Neural cell (in vitro differentiated cells): ENCODE measurements at regions not wholly inside any gene's neighbourhood (a gene's known extent, or its start where the extent isn't known, plus 50 kb on each side); places are given as distances from the start of the nearest gene placed in this dataset.

Source experiments
- H2AFZ ChIP-seq: fragments of 200-600, 300-800 bp; sonication (generic), shearing (Covaris generic); 2 replicates; pipeline ENCODE4 v1.6.0; 2014; ENCODE audit warnings: low read depth, mild to moderate bottlenecking, antibody characterized with exemption, low read length, moderate library complexity
- H3F3A ChIP-seq: fragments of 200-600 bp; shearing (Covaris generic); 2 replicates; pipeline ENCODE4 v1.6.1; 2016; ENCODE audit warnings: mild to moderate bottlenecking, moderate library complexity, mixed read lengths, antibody characterized with exemption, low read length; ENCODE audit not compliant: insufficient read depth, poor library complexity, severe bottlenecking
- H3K27ac ChIP-seq: fragments of 200-600, 300-800 bp; sonication (generic), shearing (Covaris generic); 2 replicates; pipeline ENCODE4 v1.5.1; 2014; ENCODE audit warnings: mild to moderate bottlenecking, low read length, moderate library complexity
- H3K27me3 ChIP-seq: fragments of 300-800, 200-600 bp; sonication (generic), shearing (Covaris generic); 2 replicates; pipeline ENCODE4 v1.6.0; 2014; ENCODE audit warnings: mild to moderate bottlenecking, low read depth, low read length, moderate library complexity; ENCODE audit not compliant: insufficient read depth
- H3K36me3 ChIP-seq: fragments of 300-800, 200-600 bp; sonication (generic), shearing (Covaris generic); 2 replicates; pipeline ENCODE4 v1.5.1; 2014; ENCODE audit warnings: mild to moderate bottlenecking, antibody characterized with exemption, low read length, moderate library complexity; ENCODE audit not compliant: insufficient read depth
- H3K4me2 ChIP-seq: fragments of 300-800, 200-600 bp; sonication (generic), shearing (Covaris generic); 2 replicates; pipeline ENCODE4 v1.6.0; 2014; ENCODE audit warnings: mild to moderate bottlenecking, low read length
- H3K4me3 ChIP-seq: fragments of 300-800, 200-600 bp; sonication (generic), shearing (Covaris generic); 2 replicates; pipeline ENCODE4 v1.5.1; 2014; ENCODE audit warnings: mild to moderate bottlenecking, low read length, moderate library complexity
- H3K79me2 ChIP-seq: fragments of 200-600 bp; shearing (Covaris generic); replicated peaks from 2 replicates; pipeline ENCODE4 v1.6.0; 2014; ENCODE audit warnings: mild to moderate bottlenecking, low read length, moderate library complexity; ENCODE audit not compliant: insufficient read depth
- H3K9ac ChIP-seq: fragments of 300-800, 200-600 bp; sonication (generic), shearing (Covaris generic); 2 replicates; pipeline ENCODE4 v1.6.1; 2016; ENCODE audit warnings: mild to moderate bottlenecking, low read length, mixed read lengths
- H3K9me2 ChIP-seq: fragments of 200-600 bp; shearing (Covaris generic); 2 replicates; pipeline ENCODE4 v1.6.1; 2016; ENCODE audit warnings: mild to moderate bottlenecking, low read length, mixed read lengths; ENCODE audit not compliant: insufficient read depth
- H3K9me3 ChIP-seq: fragments of 200-600, 300-800 bp; sonication (generic), shearing (Covaris generic); 2 replicates; pipeline ENCODE4 v1.6.1; 2016; ENCODE audit warnings: mild to moderate bottlenecking, mixed run types, low read length, moderate library complexity, mixed read lengths
- H4K20me1 ChIP-seq: fragments of 200-600 bp; shearing (Covaris generic); 2 replicates; pipeline ENCODE4 v1.6.1; 2016; ENCODE audit warnings: mild to moderate bottlenecking, mixed run types; ENCODE audit not compliant: insufficient read depth
- EP300 ChIP-seq: fragments of 450-650 bp; conservative IDR thresholded peaks from 2 replicates; pipeline ENCODE4 v1.6.1; 2014; ENCODE audit warnings: antibody characterized with exemption, mild to moderate bottlenecking, moderate library complexity; ENCODE audit not compliant: poor library complexity, severe bottlenecking
- EZH2 ChIP-seq: fragments of 200-600, 300-800 bp; shearing (Covaris generic), sonication (generic); IDR thresholded peaks from 2 replicates; pipeline ENCODE4 v1.6.1; 2014; ENCODE audit warnings: antibody characterized with exemption, low read length, borderline replicate concordance, mild to moderate bottlenecking; ENCODE audit not compliant: insufficient read depth, poor library complexity, severe bottlenecking
- MXI1 ChIP-seq: fragments of 450-650 bp; conservative IDR thresholded peaks from 2 replicates; pipeline ENCODE4 v1.6.1; 2014; ENCODE audit warnings: antibody characterized with exemption, mild to moderate bottlenecking; ENCODE audit not compliant: poor library complexity, severe bottlenecking
- POLR2AphosphoS5 ChIP-seq: IDR thresholded peaks from 2 replicates; pipeline ENCODE4 v1.6.1; 2012
- RAD21 ChIP-seq: fragments of 450-650 bp; conservative IDR thresholded peaks from 2 replicates; pipeline ENCODE4 v1.6.1; 2014; ENCODE audit warnings: antibody characterized with exemption, mild to moderate bottlenecking, moderate library complexity
- SMC3 ChIP-seq: fragments of 450-650 bp; conservative IDR thresholded peaks from 2 replicates; pipeline ENCODE4 v1.6.1; 2014; ENCODE audit warnings: antibody characterized with exemption, mild to moderate bottlenecking, moderate library complexity; ENCODE audit not compliant: poor library complexity
- TAF1 ChIP-seq: IDR thresholded peaks from 2 replicates; pipeline ENCODE4 v1.6.1; 2012; ENCODE audit warnings: low read depth
- TF ChIP-seq, protein P1 (sequence below): IDR thresholded peaks from 2 replicates; pipeline ENCODE4 v1.6.1; 2012; ENCODE audit warnings: borderline replicate concordance
- TF ChIP-seq, protein P2 (sequence below): fragments of 450-650 bp; IDR thresholded peaks from 2 replicates; pipeline ENCODE4 v1.5.1; 2014; ENCODE audit warnings: antibody characterized with exemption, mild to moderate bottlenecking, moderate library complexity; ENCODE audit not compliant: poor library complexity, severe bottlenecking

DNA sequence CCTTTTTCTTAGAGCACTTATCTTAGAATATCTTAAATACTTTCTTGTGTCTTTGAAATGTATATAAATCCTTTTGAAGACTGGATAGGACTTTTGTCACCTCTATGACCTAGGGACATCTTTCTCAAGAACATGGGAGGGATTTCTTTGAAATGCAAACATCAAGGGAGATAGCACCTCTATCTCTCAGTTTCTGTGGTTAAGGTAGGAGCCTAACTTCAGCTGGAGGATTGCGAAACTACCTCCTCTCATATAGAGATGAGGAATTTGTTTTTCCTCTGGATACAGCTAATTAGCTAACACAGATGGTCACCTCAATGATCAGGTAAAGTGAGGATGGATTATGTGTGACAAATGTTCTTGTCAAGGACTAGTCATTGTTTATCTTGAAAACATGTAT is 631.3 kb upstream of the IMPG1 start:
- no peaks in the 10 kb centered on the region for H3K27me3 ChIP-seq
- H3K9me3 ChIP-seq: no peaks in the 10 kb centered on the region
- H3K79me2 ChIP-seq: no peaks in the 10 kb centered on the region
- H2AFZ ChIP-seq: no peak overlapping the region
- no peak overlapping the region for H3K27ac ChIP-seq
- no peak overlapping the region for H3K4me3 ChIP-seq
- H3K9me2 ChIP-seq: no peaks in the 10 kb centered on the region
- no peaks in the 10 kb centered on the region for H4K20me1 ChIP-seq
- H3K9ac ChIP-seq: no peak overlapping the region
- no peaks in the 10 kb centered on the region for H3F3A ChIP-seq
- H3K36me3 ChIP-seq: no peaks in the 10 kb centered on the region
- no peak for TF ChIP-seq EZH2
- H3K4me2 ChIP-seq: no peak overlapping the region

DNA sequence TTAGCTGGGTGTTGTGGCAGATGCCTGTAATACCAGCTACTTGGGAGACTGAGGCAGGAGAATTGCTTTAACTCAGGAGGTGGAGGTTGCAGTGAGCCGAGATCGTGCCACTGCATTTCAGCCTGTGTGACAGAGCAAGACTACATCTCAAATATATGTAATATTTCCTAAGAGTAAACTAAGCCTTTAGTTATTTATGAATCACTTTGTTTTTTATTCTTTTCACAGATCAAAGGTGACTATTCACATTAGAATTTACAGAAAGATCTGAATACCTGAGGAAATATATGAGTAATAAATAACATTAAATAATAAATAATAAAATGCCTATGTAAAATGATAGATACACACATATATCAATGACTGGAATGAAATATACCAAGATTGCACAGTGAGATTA is 630.8 kb upstream of the IMPG1 start:
- Histone ChIP-seq H3K4me2 (no peak overlapping the region), H3K9me3 (no peaks in the 10 kb centered on the region), H3K79me2 (no peaks in the 10 kb centered on the region), H3K9ac (no peak overlapping the region), H3K36me3 (no peaks in the 10 kb centered on the region), H3K27ac (no peak overlapping the region), H3K4me3 (no peak overlapping the region), H3K9me2 (no peaks in the 10 kb centered on the region), H2AFZ (no peak overlapping the region), H4K20me1 (no peaks in the 10 kb centered on the region), H3K27me3 (no peaks in the 10 kb centered on the region), H3F3A (no peaks in the 10 kb centered on the region)
- TF ChIP-seq TAF1 (no peak), RAD21 (no peak), SMC3 (no peak), POLR2AphosphoS5 (no peak), MXI1 (no peak), EP300 (no peak), EZH2 (no peak)
- TF ChIP-seq, protein P1, sequence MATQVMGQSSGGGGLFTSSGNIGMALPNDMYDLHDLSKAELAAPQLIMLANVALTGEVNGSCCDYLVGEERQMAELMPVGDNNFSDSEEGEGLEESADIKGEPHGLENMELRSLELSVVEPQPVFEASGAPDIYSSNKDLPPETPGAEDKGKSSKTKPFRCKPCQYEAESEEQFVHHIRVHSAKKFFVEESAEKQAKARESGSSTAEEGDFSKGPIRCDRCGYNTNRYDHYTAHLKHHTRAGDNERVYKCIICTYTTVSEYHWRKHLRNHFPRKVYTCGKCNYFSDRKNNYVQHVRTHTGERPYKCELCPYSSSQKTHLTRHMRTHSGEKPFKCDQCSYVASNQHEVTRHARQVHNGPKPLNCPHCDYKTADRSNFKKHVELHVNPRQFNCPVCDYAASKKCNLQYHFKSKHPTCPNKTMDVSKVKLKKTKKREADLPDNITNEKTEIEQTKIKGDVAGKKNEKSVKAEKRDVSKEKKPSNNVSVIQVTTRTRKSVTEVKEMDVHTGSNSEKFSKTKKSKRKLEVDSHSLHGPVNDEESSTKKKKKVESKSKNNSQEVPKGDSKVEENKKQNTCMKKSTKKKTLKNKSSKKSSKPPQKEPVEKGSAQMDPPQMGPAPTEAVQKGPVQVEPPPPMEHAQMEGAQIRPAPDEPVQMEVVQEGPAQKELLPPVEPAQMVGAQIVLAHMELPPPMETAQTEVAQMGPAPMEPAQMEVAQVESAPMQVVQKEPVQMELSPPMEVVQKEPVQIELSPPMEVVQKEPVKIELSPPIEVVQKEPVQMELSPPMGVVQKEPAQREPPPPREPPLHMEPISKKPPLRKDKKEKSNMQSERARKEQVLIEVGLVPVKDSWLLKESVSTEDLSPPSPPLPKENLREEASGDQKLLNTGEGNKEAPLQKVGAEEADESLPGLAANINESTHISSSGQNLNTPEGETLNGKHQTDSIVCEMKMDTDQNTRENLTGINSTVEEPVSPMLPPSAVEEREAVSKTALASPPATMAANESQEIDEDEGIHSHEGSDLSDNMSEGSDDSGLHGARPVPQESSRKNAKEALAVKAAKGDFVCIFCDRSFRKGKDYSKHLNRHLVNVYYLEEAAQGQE: no peak
- TF ChIP-seq, protein P2, sequence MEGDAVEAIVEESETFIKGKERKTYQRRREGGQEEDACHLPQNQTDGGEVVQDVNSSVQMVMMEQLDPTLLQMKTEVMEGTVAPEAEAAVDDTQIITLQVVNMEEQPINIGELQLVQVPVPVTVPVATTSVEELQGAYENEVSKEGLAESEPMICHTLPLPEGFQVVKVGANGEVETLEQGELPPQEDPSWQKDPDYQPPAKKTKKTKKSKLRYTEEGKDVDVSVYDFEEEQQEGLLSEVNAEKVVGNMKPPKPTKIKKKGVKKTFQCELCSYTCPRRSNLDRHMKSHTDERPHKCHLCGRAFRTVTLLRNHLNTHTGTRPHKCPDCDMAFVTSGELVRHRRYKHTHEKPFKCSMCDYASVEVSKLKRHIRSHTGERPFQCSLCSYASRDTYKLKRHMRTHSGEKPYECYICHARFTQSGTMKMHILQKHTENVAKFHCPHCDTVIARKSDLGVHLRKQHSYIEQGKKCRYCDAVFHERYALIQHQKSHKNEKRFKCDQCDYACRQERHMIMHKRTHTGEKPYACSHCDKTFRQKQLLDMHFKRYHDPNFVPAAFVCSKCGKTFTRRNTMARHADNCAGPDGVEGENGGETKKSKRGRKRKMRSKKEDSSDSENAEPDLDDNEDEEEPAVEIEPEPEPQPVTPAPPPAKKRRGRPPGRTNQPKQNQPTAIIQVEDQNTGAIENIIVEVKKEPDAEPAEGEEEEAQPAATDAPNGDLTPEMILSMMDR: no peak

DNA sequence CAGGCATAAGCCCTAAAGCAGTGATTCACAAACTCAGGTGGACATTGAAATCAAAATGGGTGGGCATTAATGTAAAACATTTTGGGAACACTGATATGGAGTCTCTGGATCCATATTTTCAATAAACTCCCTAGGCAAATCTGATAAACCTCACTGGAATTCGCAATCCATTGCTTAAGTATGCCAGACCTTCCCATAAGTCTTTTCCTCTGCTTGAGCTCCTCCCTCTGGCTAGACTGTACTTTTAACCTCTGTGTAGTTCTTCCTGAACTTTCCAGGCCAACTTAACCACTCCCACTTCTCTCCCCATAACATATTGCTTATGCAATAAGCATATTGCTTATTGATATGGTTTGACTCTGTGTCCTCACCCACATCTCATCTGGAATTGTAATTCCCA is 629.7 kb upstream of the IMPG1 start:
- H3K9me3 ChIP-seq: no peaks in the 10 kb centered on the region
- H3K36me3 ChIP-seq: no peaks in the 10 kb centered on the region
- no peak overlapping the region for H3K9ac ChIP-seq
- H3K27ac ChIP-seq: no peak overlapping the region
- H3K27me3 ChIP-seq: no peaks in the 10 kb centered on the region
- no peaks in the 10 kb centered on the region for H3K79me2 ChIP-seq
- H2AFZ ChIP-seq: no peak overlapping the region
- H3F3A ChIP-seq: no peaks in the 10 kb centered on the region
- TF ChIP-seq, protein P2: no peak
- TF ChIP-seq TAF1 (no peak), EP300 (no peak), EZH2 (no peak), POLR2AphosphoS5 (no peak), RAD21 (no peak), SMC3 (no peak), MXI1 (no peak)
- TF ChIP-seq, protein P1: no peak
- H3K4me2 ChIP-seq: no peak overlapping the region
- H3K9me2 ChIP-seq: no peaks in the 10 kb centered on the region
- no peak overlapping the region for H3K4me3 ChIP-seq
- H4K20me1 ChIP-seq: no peaks in the 10 kb centered on the region
